OCI-LY7 (cell line): ENCODE measurements at regions not wholly inside any gene's neighbourhood (a gene's known extent, or its start where the extent isn't known, plus 50 kb on each side); places are given as distances from the start of the nearest gene placed in this dataset.

Experiments
- BruUV-seq: library from RNA; stranded (reverse); fragments of 400-500 nt; replicated peaks from 2 replicates; lab custom pipeline; 2021; lab: Mats Ljungman, UMichigan
- CTCF ChIA-PET: fragments of 300-600 bp; sonication (Branson Sonifier 250); formaldehyde crosslinking; loops from one replicate; lab custom pipeline; 2022; ENCODE audit warnings: antibody characterized with exemption; ENCODE audit not compliant: unreplicated experiment; lab: Charles Lee
- POLR2A ChIA-PET: fragments of 300-600 bp; sonication (Branson Sonifier 250); formaldehyde crosslinking; loops from one replicate; lab custom pipeline; 2022; ENCODE audit warnings: antibody characterized with exemption; lab: Charles Lee
- DNase-seq: peaks from one replicate; pipeline ENCODE4 v3.0.0-alpha.2; 2015; ENCODE audit warnings: low spot score
- H2AFZ ChIP-seq: fragments of 200-600 bp; sonication (generic), shearing (Covaris generic); 2 replicates; pipeline ENCODE4 v1.6.1; 2014; ENCODE audit warnings: mild to moderate bottlenecking, antibody characterized with exemption, low read length, moderate library complexity
- H3K27ac ChIP-seq: fragments of 200-600 bp; sonication (generic); 2 replicates; pipeline ENCODE4 v1.5.1; 2014; ENCODE audit warnings: mixed run types, low read depth, mild to moderate bottlenecking, moderate library complexity, low read length, inconsistent platforms; ENCODE audit not compliant: poor library complexity, severe bottlenecking
- H3K36me3 ChIP-seq: fragments of 200-600 bp; sonication (generic); 2 replicates; pipeline ENCODE4 v1.6.1; 2014; ENCODE audit warnings: mild to moderate bottlenecking, antibody characterized with exemption, low read length, moderate library complexity, mixed read lengths; ENCODE audit not compliant: insufficient read depth
- H3K4me1 ChIP-seq: fragments of 200-600 bp; sonication (generic); 2 replicates; pipeline ENCODE4 v1.5.1; 2014; ENCODE audit warnings: mild to moderate bottlenecking, low read length; ENCODE audit not compliant: insufficient read depth, poor library complexity, severe bottlenecking
- H3K4me2 ChIP-seq: fragments of 200-600 bp; sonication (generic); 2 replicates; pipeline ENCODE4 v1.6.1; 2014; ENCODE audit warnings: mild to moderate bottlenecking, low read length
- H3K4me3 ChIP-seq: fragments of 200-600 bp; sonication (generic); 2 replicates; pipeline ENCODE4 v1.5.1; 2014; ENCODE audit warnings: mild to moderate bottlenecking, low read depth, low read length; ENCODE audit not compliant: poor library complexity, severe bottlenecking
- H3K79me2 ChIP-seq: fragments of 200-600 bp; sonication (generic); 2 replicates; pipeline ENCODE4 v1.6.1; 2016; ENCODE audit warnings: low read depth, mild to moderate bottlenecking, low read length, moderate library complexity, mixed read lengths; ENCODE audit not compliant: insufficient read depth
- H3K9me2 ChIP-seq: fragments of 200-600 bp; sonication (generic); 2 replicates; pipeline ENCODE4 v1.6.1; 2016; ENCODE audit warnings: mild to moderate bottlenecking, low read length, mixed read lengths; ENCODE audit not compliant: insufficient read depth
- H3K9me3 ChIP-seq: fragments of 200-600 bp; sonication (generic); 2 replicates; pipeline ENCODE4 v1.6.1; 2014; ENCODE audit warnings: mild to moderate bottlenecking, mixed run types, low read length, mixed read lengths
- H4K20me1 ChIP-seq: fragments of 200-600 bp; sonication (generic); 2 replicates; pipeline ENCODE4 v1.6.1; 2014; ENCODE audit warnings: mild to moderate bottlenecking, antibody characterized with exemption, low read length, moderate library complexity, mixed read lengths; ENCODE audit not compliant: insufficient read depth
- CTCF ChIP-seq: fragments of 200-600 bp; sonication (generic); conservative IDR thresholded peaks from 2 replicates; pipeline ENCODE4 v1.5.1; 2014; ENCODE audit warnings: mild to moderate bottlenecking, antibody characterized with exemption, low read length, moderate library complexity, mixed read lengths
- EZH2phosphoT487 ChIP-seq: fragments of 200-600 bp; sonication (generic); IDR thresholded peaks from 2 replicates; pipeline ENCODE4 v1.6.1; 2018; ENCODE audit warnings: low read depth, borderline replicate concordance, mild to moderate bottlenecking, mixed run types, antibody characterized with exemption, low read length, moderate library complexity, mixed read lengths
- intact Hi-C: fragments of 100-400 bp; cut with micrococcal nuclease; formaldehyde crosslinking; loops from one replicate; pipeline ENCODE4 v1.10.0; 2022; ENCODE audit not compliant: unreplicated experiment

- Histone ChIP-seq H3K4me3 (no peak overlapping the region), H3K4me1 (no peaks in the 10 kb centered on the region), H3K36me3 (no peaks in the 10 kb centered on the region), H3K4me2 (no peak overlapping the region), H3K27ac (no peak overlapping the region), H4K20me1 (no peaks in the 10 kb centered on the region), H2AFZ (no peak overlapping the region), H3K79me2 (no peaks in the 10 kb centered on the region), H3K9me2 (no peaks in the 10 kb centered on the region), H3K9me3 (no peaks in the 10 kb centered on the region)
- intact Hi-C loops, result no loop called here
- TF ChIP-seq CTCF (no peak), EZH2phosphoT487 (no peak)
- ChIA-PET POLR2A (no interaction called here), CTCF (no interaction called here)
- no peak for DNase-seq
- no TSS peak for BruUV-seq
These were observed 187.8 kb downstream of the SNX19 start for GRCh38 chr11:130728185-130729180.

- BruUV-seq, result no TSS peak
- ChIA-PET CTCF (no interaction called here), POLR2A (no interaction called here)
- Histone ChIP-seq H2AFZ (no peak overlapping the region), H3K79me2 (no peaks in the 10 kb centered on the region), H3K27ac (no peak overlapping the region), H3K9me3 (no peaks in the 10 kb centered on the region), H3K36me3 (no peaks in the 10 kb centered on the region), H3K9me2 (no peaks in the 10 kb centered on the region), H3K4me3 (no peak overlapping the region), H3K4me2 (no peak overlapping the region), H3K4me1 (no peaks in the 10 kb centered on the region), H4K20me1 (no peaks in the 10 kb centered on the region)
- no peak for TF ChIP-seq CTCF
- TF ChIP-seq EZH2phosphoT487, result no peak
- intact Hi-C loops, result no loop called here
- no peak for DNase-seq
These were observed 187.1 kb downstream of the SNX19 start for GRCh38 chr11:130729193-130729592.
